Esophagus squamous epithelium (tissue), 5 donors: ENCODE measurements at regions not wholly inside any gene's neighbourhood (a gene's known extent, or its start where the extent isn't known, plus 50 kb on each side); places are given as distances from the start of the nearest gene placed in this dataset.

ENCODE experiments used
- DNase-seq: peaks from one replicate; lab custom pipeline; 2025; lab: John Stamatoyannopoulos, UW
- H3K27ac ChIP-seq, 4 donors: fragments of 200-600 bp; sonication (generic); one replicate each; pipeline ENCODE4 v1.5.1; 2016 to 2019; ENCODE audit warnings: mild to moderate bottlenecking in 1 of 4
- H3K27me3 ChIP-seq, 4 donors: fragments of 200-600 bp; sonication (generic); 1 replicate in 3 of 4; 2 replicates in 1 of 4; pipeline versions ENCODE4 v1.5.1 to v1.6.0; 2017 to 2021; ENCODE audit warnings: antibody characterized with exemption in 1 of 4
- H3K36me3 ChIP-seq, 3 donors: fragments of 200-600 bp; sonication (generic); one replicate each; pipeline ENCODE4 v1.5.1; 2016 to 2019
- H3K4me1 ChIP-seq, 3 donors: fragments of 200-600 bp; sonication (generic); one replicate each; pipeline ENCODE4 v1.5.1; 2017 to 2019
- H3K4me3 ChIP-seq, 4 donors: fragments of 200-600 bp; sonication (generic); 1 replicate in 3 of 4; 2 replicates in 1 of 4; pipeline ENCODE4 v1.5.1; 2016 to 2019; ENCODE audit warnings: mild to moderate bottlenecking in 2 of 4, moderate library complexity in 1 of 4
- H3K9me3 ChIP-seq, 3 donors: fragments of 200-600 bp; sonication (generic); one replicate each; pipeline ENCODE4 v1.5.1; 2016 to 2019
- CTCF ChIP-seq, 6 experiments: fragments of 450-650 bp in 4 of 6; fragments of 200-600 bp in 2 of 6; sonication (generic) in 2 of 6; IDR thresholded peaks; one replicate each; pipeline ENCODE4 v1.5.1; 2016 to 2019; ENCODE audit warnings: antibody characterized with exemption in 6 of 6, mild to moderate bottlenecking in 4 of 6, moderate library complexity in 4 of 6
- POLR2A ChIP-seq, 4 donors: fragments of 450-650 bp; IDR thresholded peaks; one replicate each; pipeline ENCODE4 v1.6.1; 2017; ENCODE audit warnings: antibody characterized with exemption in 4 of 4, mild to moderate bottlenecking in 4 of 4, moderate library complexity in 3 of 4
- WGBS, 2 donors: methylation state at CpG; one replicate each; pipeline ENCODE4 v1.1.5; 2018; 5-methylcytosine and 5-hydroxymethylcytosine counted together
- intact Hi-C: fragments of 100-400 bp; cut with DNase I; formaldehyde crosslinking; loops from one replicate; pipeline ENCODE4 v1.15.0; 2022
- donor health status: DM: yes; HTN: yes; CAD: no.

- DNase-seq: no peak
- no peaks in the 10 kb centered on the region for H3K4me1 ChIP-seq
- no peak overlapping the region for H3K4me3 ChIP-seq
- H3K9me3 ChIP-seq: no peaks in the 10 kb centered on the region
- TF ChIP-seq POLR2A (IDR thresholded peaks at IDR 0.05) (no peak), CTCF (IDR thresholded peaks at IDR 0.05) (no peak)
- intact Hi-C loops: no loop called here
- H3K36me3 ChIP-seq: no peaks in the 10 kb centered on the region
- WGBS, 2 donors: 85 to 91% methylated on average over 3 of the region's 3 CpGs
- no peak overlapping the region for H3K27ac ChIP-seq
- H3K27me3 ChIP-seq: no peaks in the 10 kb centered on the region
Observed at GRCh38 chr4:44017422-44017739, 431.2 kb downstream of the KCTD8 start.

- DNase-seq: no peak
- 36 to 46% methylated on average over 1 of the region's 1 CpG for WGBS, 2 donors
- no peaks in the 10 kb centered on the region for H3K4me1 ChIP-seq
Observed at GRCh38 chr4:44019721-44020120, 428.9 kb downstream of the KCTD8 start.

GRCh38 chr4:44025376-44026020 lies 423.1 kb downstream of the KCTD8 start:
- WGBS, 2 donors: 30 to 46% methylated on average over 3 of the region's 3 CpGs
- Histone ChIP-seq H3K9me3 (no peaks in the 10 kb centered on the region), H3K4me3 (no peak overlapping the region), H3K27me3 (no peaks in the 10 kb centered on the region), H3K36me3 (no peaks in the 10 kb centered on the region), H3K4me1 (no peaks in the 10 kb centered on the region), H3K27ac (no peak overlapping the region)
- TF ChIP-seq CTCF (IDR thresholded peaks at IDR 0.05) (no peak), POLR2A (IDR thresholded peaks at IDR 0.05) (no peak)
- no peak for DNase-seq
- intact Hi-C loops: no loop called here

More at GRCh38 chr4:44019721-44020120, 428.9 kb downstream of the KCTD8 start:
- Histone ChIP-seq H3K27ac (no peak overlapping the region), H3K36me3 (no peaks in the 10 kb centered on the region), H3K4me3 (no peak overlapping the region), H3K9me3 (no peaks in the 10 kb centered on the region), H3K27me3 (no peaks in the 10 kb centered on the region)
- TF ChIP-seq CTCF (IDR thresholded peaks at IDR 0.05): no peak
- TF ChIP-seq POLR2A (IDR thresholded peaks at IDR 0.05): no peak
- intact Hi-C loops: no loop called here

GRCh38 chr4:44038811-44039210 lies 409.8 kb downstream of the KCTD8 start:
- H3K4me3 ChIP-seq: no peak overlapping the region
- H3K9me3 ChIP-seq: no peaks in the 10 kb centered on the region
- H3K4me1 ChIP-seq: no peaks in the 10 kb centered on the region
- WGBS, 2 donors: 67 to 81% methylated on average over 2 of the region's 2 CpGs
- no peak for DNase-seq
- intact Hi-C loops: no loop called here
- no peaks in the 10 kb centered on the region for H3K36me3 ChIP-seq
- no peak overlapping the region for H3K27ac ChIP-seq
- no peak for TF ChIP-seq POLR2A (IDR thresholded peaks at IDR 0.05)
- no peak for TF ChIP-seq CTCF (IDR thresholded peaks at IDR 0.05)
- no peaks in the 10 kb centered on the region for H3K27me3 ChIP-seq

- no peak for TF ChIP-seq CTCF (IDR thresholded peaks at IDR 0.05)
- TF ChIP-seq POLR2A (IDR thresholded peaks at IDR 0.05): no peak
- H3K4me3 ChIP-seq: no peak overlapping the region
- 50 to 68% methylated on average over 4 of the region's 4 CpGs for WGBS, 2 donors
- no peaks in the 10 kb centered on the region for H3K9me3 ChIP-seq
- intact Hi-C loops: no loop called here
- DNase-seq: no peak
- no peak overlapping the region for H3K27ac ChIP-seq
- no peaks in the 10 kb centered on the region for H3K36me3 ChIP-seq
- no peaks in the 10 kb centered on the region for H3K27me3 ChIP-seq
- H3K4me1 ChIP-seq: no peaks in the 10 kb centered on the region
Observed at GRCh38 chr4:44046491-44046890, 402.1 kb downstream of the KCTD8 start.
